ENCODE measurements at regions not wholly inside any gene's neighbourhood (a gene's known extent, or its start where the extent isn't known, plus 50 kb on each side); places are given as distances from the start of the nearest gene placed in this dataset.

GRCh38 chr2:239619369-239619768 is 218.5 kb upstream of the HDAC4 start:
- DNase-seq (ENCODE audit: low read depth in 2 of 2): no peak
- no peak overlapping the region for H3K4me3 ChIP-seq (replicated peaks in 1 of 4; ENCODE audit: control extremely low read depth in 1 of 4, insufficient read depth in 1 of 4, low read depth in 3 of 4, low read length in 4 of 4)
- H3K27ac ChIP-seq (ENCODE audit: insufficient read depth, low read length): no peak overlapping the region
- H3K9me3 ChIP-seq (ENCODE audit: control insufficient read depth, insufficient read depth, low read depth, low read length): no peaks in the 10 kb centered on the region
- H2AFZ ChIP-seq (ENCODE audit: low read length): no peak overlapping the region
- no peak overlapping the region for H3K9ac ChIP-seq (ENCODE audit: insufficient read depth, low read length)
- no peaks in the 10 kb centered on the region for H3K36me3 ChIP-seq (ENCODE audit: control insufficient read depth, insufficient read depth, low read length)
- H3K4me1 ChIP-seq (ENCODE audit: control insufficient read depth, extremely low read depth, insufficient read depth, low read length): no peaks in the 10 kb centered on the region
- no peaks in the 10 kb centered on the region for H3K79me2 ChIP-seq (ENCODE audit: control insufficient read depth, insufficient read depth, low read length)
- H3K27me3 ChIP-seq (ENCODE audit: control insufficient read depth, insufficient read depth, low read length): no peaks in the 10 kb centered on the region
- no peak for TF ChIP-seq CTCF (conservative IDR thresholded peaks at IDR 0.05 in 1 of 2, IDR thresholded peaks at IDR 0.05 in 1 of 2; ENCODE audit: low read depth in 1 of 2, low read length in 2 of 2)
- no peak for TF ChIP-seq EZH2 (IDR thresholded peaks at IDR 0.05; ENCODE audit: low read length, missing control alignments)
- no peaks in the 10 kb centered on the region for H4K20me1 ChIP-seq (ENCODE audit: control insufficient read depth, extremely low read depth, insufficient read depth, low read length)
- no peak overlapping the region for H3K4me2 ChIP-seq (ENCODE audit: extremely low read depth, insufficient read depth, low read length)

GRCh38 chr2:239616729-239617128 is 215.9 kb upstream of the HDAC4 start:
- H4K20me1 ChIP-seq (ENCODE audit: control insufficient read depth, extremely low read depth, insufficient read depth, low read length): no peaks in the 10 kb centered on the region
- no peaks in the 10 kb centered on the region for H3K4me1 ChIP-seq (ENCODE audit: control insufficient read depth, extremely low read depth, insufficient read depth, low read length)
- no peaks in the 10 kb centered on the region for H3K36me3 ChIP-seq (ENCODE audit: control insufficient read depth, insufficient read depth, low read length)
- no peak overlapping the region for H3K4me2 ChIP-seq (ENCODE audit: extremely low read depth, insufficient read depth, low read length)
- no peaks in the 10 kb centered on the region for H3K9me3 ChIP-seq (ENCODE audit: control insufficient read depth, insufficient read depth, low read depth, low read length)
- H3K27me3 ChIP-seq (ENCODE audit: control insufficient read depth, insufficient read depth, low read length): no peaks in the 10 kb centered on the region
- H3K4me3 ChIP-seq (replicated peaks in 1 of 4; ENCODE audit: control extremely low read depth in 1 of 4, insufficient read depth in 1 of 4, low read depth in 3 of 4, low read length in 4 of 4): no peak overlapping the region
- no peak for TF ChIP-seq EZH2 (IDR thresholded peaks at IDR 0.05; ENCODE audit: low read length, missing control alignments)
- TF ChIP-seq CTCF (conservative IDR thresholded peaks at IDR 0.05 in 1 of 2, IDR thresholded peaks at IDR 0.05 in 1 of 2; ENCODE audit: low read depth in 1 of 2, low read length in 2 of 2): no peak
- no peaks in the 10 kb centered on the region for H3K79me2 ChIP-seq (ENCODE audit: control insufficient read depth, insufficient read depth, low read length)
- no peak for DNase-seq (ENCODE audit: low read depth in 2 of 2)
- no peak overlapping the region for H2AFZ ChIP-seq (ENCODE audit: low read length)
- H3K9ac ChIP-seq (ENCODE audit: insufficient read depth, low read length): no peak overlapping the region
- no peak overlapping the region for H3K27ac ChIP-seq (ENCODE audit: insufficient read depth, low read length)

GRCh38 chr2:239612133-239612532 is 211.3 kb upstream of the HDAC4 start:
- Histone ChIP-seq H3K27ac (ENCODE audit: insufficient read depth, low read length) (no peak overlapping the region), H3K4me1 (ENCODE audit: control insufficient read depth, extremely low read depth, insufficient read depth, low read length) (no peaks in the 10 kb centered on the region), H3K36me3 (ENCODE audit: control insufficient read depth, insufficient read depth, low read length) (no peaks in the 10 kb centered on the region), H2AFZ (ENCODE audit: low read length) (no peak overlapping the region), H3K9me3 (ENCODE audit: control insufficient read depth, insufficient read depth, low read depth, low read length) (no peaks in the 10 kb centered on the region), H3K4me2 (ENCODE audit: extremely low read depth, insufficient read depth, low read length) (no peak overlapping the region), H3K27me3 (ENCODE audit: control insufficient read depth, insufficient read depth, low read length) (no peaks in the 10 kb centered on the region), H3K4me3 (replicated peaks in 1 of 4; ENCODE audit: control extremely low read depth in 1 of 4, insufficient read depth in 1 of 4, low read depth in 3 of 4, low read length in 4 of 4) (no peak overlapping the region), H3K79me2 (ENCODE audit: control insufficient read depth, insufficient read depth, low read length) (no peaks in the 10 kb centered on the region), H3K9ac (ENCODE audit: insufficient read depth, low read length) (no peak overlapping the region), H4K20me1 (ENCODE audit: control insufficient read depth, extremely low read depth, insufficient read depth, low read length) (no peaks in the 10 kb centered on the region)
- no peak for DNase-seq (ENCODE audit: low read depth in 2 of 2)
- no peak for TF ChIP-seq CTCF (conservative IDR thresholded peaks at IDR 0.05 in 1 of 2, IDR thresholded peaks at IDR 0.05 in 1 of 2; ENCODE audit: low read depth in 1 of 2, low read length in 2 of 2)
- TF ChIP-seq EZH2 (IDR thresholded peaks at IDR 0.05; ENCODE audit: low read length, missing control alignments): no peak
